ENCODE measurements at regions not wholly inside any gene's neighbourhood (a gene's known extent, or its start where the extent isn't known, plus 50 kb on each side); places are given as distances from the start of the nearest gene placed in this dataset.

GRCh38 chr9:14441976-14442651 is 128.2 kb upstream of the NFIB start:
- Histone ChIP-seq H3K18ac (ENCODE audit: insufficient read length, low read depth, low read length) (no peak overlapping the region), H3K27me3 (ENCODE audit: insufficient read depth, low read length) (no peaks in the 10 kb centered on the region), H3K4me1 (ENCODE audit: insufficient read depth, low read length) (no peaks in the 10 kb centered on the region; the same call in 1 of the 2 replicates), H3K56ac (ENCODE audit: insufficient read length, low read depth, low read length) (no peak overlapping the region), H3K14ac (ENCODE audit: insufficient read depth, low read length) (no peak overlapping the region), H2BK12ac (ENCODE audit: insufficient read length, low read depth, low read length) (no peak overlapping the region), H2AK5ac (ENCODE audit: insufficient read length, low read length) (no peak overlapping the region), H2BK120ac (ENCODE audit: low read depth, low read length, poor library complexity, severe bottlenecking) (no peak overlapping the region), H3K23ac (ENCODE audit: insufficient read length, low read depth, low read length) (no peak overlapping the region), H2BK5ac (ENCODE audit: insufficient read length, low read length) (no peak overlapping the region), H3T11ph (ENCODE audit: low read length) (no peak overlapping the region), H3K79me1 (ENCODE audit: insufficient read depth, low read depth, low read length, poor library complexity, severe bottlenecking) (no peaks in the 10 kb centered on the region), H3K79me2 (ENCODE audit: insufficient read depth, low read length) (no peaks in the 10 kb centered on the region), H3K4ac (ENCODE audit: low read depth, low read length) (no peak overlapping the region), H3K23me2 (ENCODE audit: insufficient read length, low read depth, low read length, poor library complexity, severe bottlenecking) (no peaks in the 10 kb centered on the region), H3K27ac (ENCODE audit: insufficient read length, low read depth, low read length) (no peak overlapping the region), H4K5ac (ENCODE audit: insufficient read length, low read depth, low read length) (no peak overlapping the region), H4K8ac (replicated peaks; ENCODE audit: insufficient read length, low read depth, low read length) (no peak overlapping the region), H4K20me1 (ENCODE audit: control insufficient read depth, insufficient read depth, insufficient read length) (no peaks in the 10 kb centered on the region), H2AFZ (ENCODE audit: low read length) (no peak overlapping the region), H4K91ac (ENCODE audit: insufficient read length, low read depth, low read length) (no peak overlapping the region), H2BK15ac (ENCODE audit: low read depth, low read length) (no peak overlapping the region), H2BK20ac (ENCODE audit: low read depth, low read length, poor library complexity, severe bottlenecking) (no peak overlapping the region), H3K9me3 (ENCODE audit: control insufficient read depth, low read depth, low read length) (no peaks in the 10 kb centered on the region), H3K9ac (ENCODE audit: extremely low read depth, insufficient read length, low read length) (no peak overlapping the region), H3K4me2 (ENCODE audit: insufficient read depth, insufficient read length, low read length) (no peak overlapping the region)
- TF ChIP-seq, protein P1, sequence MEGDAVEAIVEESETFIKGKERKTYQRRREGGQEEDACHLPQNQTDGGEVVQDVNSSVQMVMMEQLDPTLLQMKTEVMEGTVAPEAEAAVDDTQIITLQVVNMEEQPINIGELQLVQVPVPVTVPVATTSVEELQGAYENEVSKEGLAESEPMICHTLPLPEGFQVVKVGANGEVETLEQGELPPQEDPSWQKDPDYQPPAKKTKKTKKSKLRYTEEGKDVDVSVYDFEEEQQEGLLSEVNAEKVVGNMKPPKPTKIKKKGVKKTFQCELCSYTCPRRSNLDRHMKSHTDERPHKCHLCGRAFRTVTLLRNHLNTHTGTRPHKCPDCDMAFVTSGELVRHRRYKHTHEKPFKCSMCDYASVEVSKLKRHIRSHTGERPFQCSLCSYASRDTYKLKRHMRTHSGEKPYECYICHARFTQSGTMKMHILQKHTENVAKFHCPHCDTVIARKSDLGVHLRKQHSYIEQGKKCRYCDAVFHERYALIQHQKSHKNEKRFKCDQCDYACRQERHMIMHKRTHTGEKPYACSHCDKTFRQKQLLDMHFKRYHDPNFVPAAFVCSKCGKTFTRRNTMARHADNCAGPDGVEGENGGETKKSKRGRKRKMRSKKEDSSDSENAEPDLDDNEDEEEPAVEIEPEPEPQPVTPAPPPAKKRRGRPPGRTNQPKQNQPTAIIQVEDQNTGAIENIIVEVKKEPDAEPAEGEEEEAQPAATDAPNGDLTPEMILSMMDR (conservative IDR thresholded peaks at IDR 0.05), result peak; percentile 74
- no peaks in the 10 kb centered on the region for H3K9me3 Mint-ChIP-seq
- H3K36me3 Mint-ChIP-seq (ENCODE audit: insufficient read depth in 1 of 3, low read depth in 3 of 3), result no peaks in the 10 kb centered on the region
- no peak overlapping the region for H3K27ac Mint-ChIP-seq
- WGBS (ENCODE audit: extremely low coverage, insufficient read length, low lambda C conversion rate), result no CpG with 5 or more reads among the region's 10 CpGs
- H3K27me3 Mint-ChIP-seq (ENCODE audit: low read depth), result no peaks in the 10 kb centered on the region; the same call in 1 of the 2 replicates
- peak; percentile 71 for DNase-seq
- no peak overlapping the region for H3K4me3 Mint-ChIP-seq
- H3K4me1 Mint-ChIP-seq, result peaks cover 6 to 11% of the 10 kb centered on the region in 2 experiments; a peak in 3 of 4 replicates
